Activated naive CD8-positive, alpha-beta T cell treated with anti-CD3 and anti-CD28 coated beads, Interleukin-2, amount 10 ng/mL, durations not matched to agents 7 days and 5 days (primary cell): ENCODE measurements at regions not wholly inside any gene's neighbourhood (a gene's known extent, or its start where the extent isn't known, plus 50 kb on each side); places are given as distances from the start of the nearest gene placed in this dataset.
"Not testable (repeated sequence)": the region's sequence is repeated elsewhere in the genome, so short reads cannot be mapped to it uniquely, and the experiment has no call there.

Experiments used
- ATAC-seq: fragments of 150-1000 bp; cut with Tn5 transposase; one replicate; pipeline ENCODE4 v1.10.0; 2021; ENCODE audit warnings: low read depth, moderate library complexity
- POLR2A ChIA-PET: fragments of 350-600 bp; sonication (Branson Sonifier 250); formaldehyde crosslinking; loops from one replicate; lab custom pipeline; 2021; ENCODE audit warnings: antibody characterized with exemption; lab: Charles Lee
- DNase-seq: peaks from one replicate; pipeline ENCODE4 v3.0.0; 2021
- H3K27ac Mint-ChIP-seq: one replicate; pipeline ENCODE4 v1.8.0; 2022; ENCODE audit warnings: mild to moderate bottlenecking, mixed read lengths
- H3K27me3 Mint-ChIP-seq: one replicate; pipeline ENCODE4 v1.8.0; 2022; ENCODE audit warnings: mild to moderate bottlenecking, moderate library complexity, mixed read lengths
- H3K36me3 Mint-ChIP-seq: one replicate; pipeline ENCODE4 v1.8.0; 2021; ENCODE audit warnings: mild to moderate bottlenecking, mixed read lengths
- H3K4me1 Mint-ChIP-seq: one replicate; pipeline ENCODE4 v1.8.0; 2021; ENCODE audit warnings: mixed read lengths
- H3K4me3 Mint-ChIP-seq: one replicate; pipeline ENCODE4 v1.8.0; 2022; ENCODE audit warnings: mild to moderate bottlenecking, moderate library complexity, mixed read lengths
- H3K9me3 Mint-ChIP-seq: one replicate; pipeline ENCODE4 v1.8.0; 2021; ENCODE audit warnings: mixed read lengths

DNA sequence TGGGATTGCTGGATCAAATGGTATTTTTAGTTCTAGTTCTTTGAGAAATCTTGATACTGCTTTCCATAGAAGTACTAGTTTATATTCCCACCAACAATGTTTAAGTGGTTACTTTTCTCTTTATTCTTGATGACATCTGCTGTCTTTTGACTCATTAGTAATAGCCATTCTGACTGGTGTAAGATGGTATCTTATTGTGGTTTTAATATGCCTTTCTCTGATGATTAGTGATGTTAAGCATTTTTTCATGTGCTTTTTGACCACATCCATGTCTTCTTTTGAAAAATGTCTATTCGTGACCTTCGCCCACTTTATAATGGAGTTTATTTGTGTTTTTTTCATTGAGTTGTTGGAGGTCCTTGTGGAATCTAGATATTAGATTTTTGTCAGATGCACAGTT is 865.7 kb downstream of the SLC6A15 start:
- Mint-ChIP-seq H3K27ac (no peak overlapping the region), H3K9me3 (no peaks in the 10 kb centered on the region), H3K27me3 (no peaks in the 10 kb centered on the region), H3K36me3 (no peaks in the 10 kb centered on the region), H3K4me3 (no peak overlapping the region), H3K4me1 (no peaks in the 10 kb centered on the region)
- no peak for ATAC-seq
- POLR2A ChIA-PET = no interaction called here
- DNase-seq = no peak

- POLR2A ChIA-PET = no interaction called here
- Mint-ChIP-seq H3K27ac (no peak overlapping the region), H3K4me1 (no peaks in the 10 kb centered on the region), H3K27me3 (no peaks in the 10 kb centered on the region), H3K9me3 (no peaks in the 10 kb centered on the region), H3K36me3 (no peaks in the 10 kb centered on the region), H3K4me3 (no peak overlapping the region)
- DNase-seq (no peak), ATAC-seq (no peak)
Observed at GRCh38 chr12:84043355-84043754, 869.2 kb downstream of the SLC6A15 start.

DNA sequence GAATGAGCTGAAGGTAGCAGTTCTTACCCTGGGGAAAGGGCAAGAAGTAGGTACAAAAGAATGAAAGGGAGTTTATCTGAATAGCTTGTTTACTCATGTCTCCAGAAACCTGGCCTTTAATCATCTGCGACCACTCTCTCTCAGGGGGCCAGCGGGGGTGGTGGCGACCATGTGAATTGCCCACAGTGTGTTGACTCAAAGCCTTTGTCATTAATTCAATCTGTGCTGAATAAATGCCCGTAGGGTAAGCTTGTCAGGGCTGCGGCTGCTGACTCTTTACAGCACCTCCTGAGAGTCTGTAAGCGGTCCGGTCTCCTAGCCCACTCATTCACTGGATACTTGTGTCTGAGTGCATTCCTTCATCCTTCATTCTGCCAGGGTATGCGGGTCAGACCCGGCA is 874.4 kb downstream of the SLC6A15 start:
- POLR2A ChIA-PET = no interaction called here
- H3K27me3 Mint-ChIP-seq = no peaks in the 10 kb centered on the region
- H3K9me3 Mint-ChIP-seq = no peaks in the 10 kb centered on the region

DNA sequence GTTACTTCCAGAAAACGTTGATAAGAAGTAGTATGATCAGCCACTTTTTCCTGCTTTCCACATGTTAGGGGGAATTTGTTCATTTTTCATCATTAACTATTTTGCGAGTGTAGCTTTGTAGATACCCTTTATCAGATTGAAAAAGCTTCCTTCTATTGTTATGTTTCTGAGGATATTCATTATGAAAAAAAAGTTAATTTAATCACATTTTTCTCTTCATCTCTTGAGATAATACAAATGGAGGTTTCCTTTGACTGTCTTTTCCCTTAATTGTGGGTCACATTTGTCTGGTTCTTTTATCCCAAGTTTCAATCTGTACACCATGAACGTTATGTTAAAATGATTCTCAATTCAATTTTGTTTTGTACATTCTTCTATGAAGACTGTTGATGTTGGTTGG is 875.7 kb downstream of the SLC6A15 start:
- Mint-ChIP-seq H3K27ac (no peak overlapping the region), H3K4me1 (no peaks in the 10 kb centered on the region), H3K36me3 (no peaks in the 10 kb centered on the region), H3K4me3 (no peak overlapping the region), H3K9me3 (peaks cover 3% of the 10 kb centered on the region), H3K27me3 (no peaks in the 10 kb centered on the region)
- POLR2A ChIA-PET = no interaction called here
- ATAC-seq (no peak), DNase-seq (no peak)

More for the DNA sequence above, 874.4 kb downstream of the SLC6A15 start:
- Mint-ChIP-seq H3K27ac (no peak overlapping the region), H3K36me3 (no peaks in the 10 kb centered on the region), H3K4me3 (no peak overlapping the region), H3K4me1 (no peaks in the 10 kb centered on the region)
- DNase-seq = no peak
- no peak for ATAC-seq

- H3K9me3 Mint-ChIP-seq = peaks cover 6% of the 10 kb centered on the region
- H3K27me3 Mint-ChIP-seq = no peaks in the 10 kb centered on the region
- no peak for ATAC-seq
- H3K4me3 Mint-ChIP-seq = no peak overlapping the region
- POLR2A ChIA-PET = no interaction called here
- H3K4me1 Mint-ChIP-seq = no peaks in the 10 kb centered on the region
- no peak for DNase-seq
- H3K36me3 Mint-ChIP-seq = no peaks in the 10 kb centered on the region
- H3K27ac Mint-ChIP-seq = no peak overlapping the region
Observed at GRCh38 chr12:84035766-84036165, 876.8 kb downstream of the SLC6A15 start.

- POLR2A ChIA-PET = no interaction called here
- H3K4me3 Mint-ChIP-seq = no peak overlapping the region
- no peak for ATAC-seq
- no peaks in the 10 kb centered on the region for H3K36me3 Mint-ChIP-seq
- no peak for DNase-seq
- no peak overlapping the region for H3K27ac Mint-ChIP-seq
- H3K4me1 Mint-ChIP-seq = no peaks in the 10 kb centered on the region
- no peaks in the 10 kb centered on the region for H3K27me3 Mint-ChIP-seq
- H3K9me3 Mint-ChIP-seq = peaks cover 6% of the 10 kb centered on the region
Observed at GRCh38 chr12:84034871-84035270, 877.7 kb downstream of the SLC6A15 start.

DNA sequence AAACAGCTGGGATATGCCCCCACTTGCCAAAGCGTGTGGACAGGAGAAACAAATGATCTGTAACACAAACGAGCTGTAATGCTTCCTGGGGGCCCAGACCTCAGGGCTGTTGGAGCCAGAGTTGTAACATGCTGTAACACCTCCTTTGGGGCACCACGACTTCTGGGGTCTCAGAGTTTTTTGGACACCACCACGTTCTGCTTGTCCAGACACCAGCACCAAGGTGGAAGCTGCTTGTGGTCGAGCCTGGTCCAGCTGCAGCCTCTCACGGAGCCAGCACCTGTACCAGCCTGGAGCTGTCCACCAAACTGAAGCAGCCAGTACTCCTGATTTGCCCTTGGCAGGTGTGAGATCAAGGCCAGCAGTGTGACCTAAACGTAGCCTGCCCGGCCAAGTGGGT is 879.4 kb downstream of the SLC6A15 start:
- POLR2A ChIA-PET = no interaction called here
- no peaks in the 10 kb centered on the region for H3K36me3 Mint-ChIP-seq

GRCh38 chr12:84018556-84019179 is 893.9 kb downstream of the SLC6A15 start:
- H3K9me3 Mint-ChIP-seq, POLR2A ChIA-PET, H3K4me1 Mint-ChIP-seq, H3K4me3 Mint-ChIP-seq, ATAC-seq, H3K27me3 Mint-ChIP-seq, DNase-seq, H3K36me3 Mint-ChIP-seq, H3K27ac Mint-ChIP-seq: not testable (repeated sequence)

More for the DNA sequence above, 879.4 kb downstream of the SLC6A15 start:
- Mint-ChIP-seq H3K9me3 (peaks cover 7% of the 10 kb centered on the region), H3K27me3 (no peaks in the 10 kb centered on the region), H3K27ac (no peak overlapping the region), H3K4me3 (no peak overlapping the region), H3K4me1 (no peaks in the 10 kb centered on the region)
- ATAC-seq = no peak
- no peak for DNase-seq

DNA sequence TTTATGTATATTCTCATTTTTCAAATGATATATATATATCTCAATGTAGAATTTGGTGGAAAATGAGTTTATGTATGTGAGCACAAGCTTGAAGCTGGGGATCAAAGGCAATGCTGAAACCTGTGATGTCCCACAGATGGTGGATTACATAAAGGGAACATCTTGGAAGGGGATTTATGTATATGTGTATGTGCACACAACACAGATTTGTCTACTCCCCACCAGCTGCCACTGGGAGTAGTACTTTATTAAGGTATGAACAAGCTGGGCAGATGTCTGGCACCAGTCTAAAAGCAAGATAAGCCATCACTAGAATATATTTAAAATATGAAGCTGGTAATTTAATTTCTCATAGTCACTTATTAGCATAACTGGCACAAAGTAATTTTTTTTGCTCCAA is 895.6 kb downstream of the SLC6A15 start:
- no peaks in the 10 kb centered on the region for H3K36me3 Mint-ChIP-seq
- no peaks in the 10 kb centered on the region for H3K4me1 Mint-ChIP-seq
- H3K27ac Mint-ChIP-seq = no peak overlapping the region
- no peaks in the 10 kb centered on the region for H3K27me3 Mint-ChIP-seq
- no peak overlapping the region for H3K4me3 Mint-ChIP-seq
- ATAC-seq (no peak), DNase-seq (no peak)
- POLR2A ChIA-PET = no interaction called here
- H3K9me3 Mint-ChIP-seq = peaks cover 12% of the 10 kb centered on the region

- Mint-ChIP-seq H3K36me3 (no peaks in the 10 kb centered on the region), H3K4me3 (no peak overlapping the region), H3K27ac (no peak overlapping the region), H3K9me3 (peaks cover 3% of the 10 kb centered on the region), H3K27me3 (no peaks in the 10 kb centered on the region), H3K4me1 (no peaks in the 10 kb centered on the region)
- ATAC-seq = no peak
- POLR2A ChIA-PET = no interaction called here
- DNase-seq = no peak
Observed at GRCh38 chr12:83997423-83997822, 915.2 kb downstream of the SLC6A15 start.

DNA sequence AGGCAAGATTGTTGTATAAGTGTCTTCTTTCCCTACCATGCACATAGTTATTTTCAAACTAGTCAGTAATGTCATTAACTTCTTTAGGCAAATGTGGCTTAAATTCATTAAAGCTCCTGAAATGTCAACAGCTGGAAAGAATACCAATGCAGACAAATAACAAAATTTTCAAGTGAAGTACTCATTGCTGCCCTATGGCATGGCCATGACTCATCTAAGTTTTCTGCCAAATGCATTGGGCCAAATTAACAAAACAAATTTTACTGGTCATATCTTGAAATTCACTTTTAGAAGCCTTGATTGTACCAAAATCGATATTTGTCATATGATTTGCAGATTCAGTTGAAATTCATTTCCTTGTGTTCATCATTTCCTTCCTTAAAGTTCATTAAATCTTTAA is 915.9 kb downstream of the SLC6A15 start:
- DNase-seq (no peak), ATAC-seq (no peak)
- no peaks in the 10 kb centered on the region for H3K36me3 Mint-ChIP-seq
- H3K4me3 Mint-ChIP-seq = no peak overlapping the region
- H3K4me1 Mint-ChIP-seq = no peaks in the 10 kb centered on the region
- POLR2A ChIA-PET = no interaction called here
- H3K27me3 Mint-ChIP-seq = no peaks in the 10 kb centered on the region
- H3K27ac Mint-ChIP-seq = no peak overlapping the region
- H3K9me3 Mint-ChIP-seq = peaks cover 3% of the 10 kb centered on the region

DNA sequence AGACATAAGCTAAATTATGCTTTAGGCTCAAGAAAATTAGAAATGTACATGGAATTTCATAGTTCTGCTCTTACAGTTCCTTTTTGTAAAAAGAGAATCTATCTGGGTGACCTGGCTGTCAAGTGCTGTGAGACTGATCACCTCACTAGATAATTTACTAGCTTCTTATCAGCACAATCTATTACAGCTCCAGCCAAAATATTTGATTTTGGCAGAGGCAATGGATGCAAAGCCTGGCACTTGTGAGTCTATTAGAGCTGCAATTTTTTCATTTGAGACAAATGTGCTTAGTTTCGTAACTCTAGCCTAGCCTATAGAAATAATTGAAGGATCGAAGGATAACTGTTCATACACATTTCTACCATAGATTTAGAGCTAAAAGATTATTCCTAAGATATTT is 927.5 kb downstream of the SLC6A15 start:
- ATAC-seq (no peak), DNase-seq (no peak)
- H3K27ac Mint-ChIP-seq = no peak overlapping the region
- H3K27me3 Mint-ChIP-seq = no peaks in the 10 kb centered on the region
- POLR2A ChIA-PET = no interaction called here
- H3K36me3 Mint-ChIP-seq = no peaks in the 10 kb centered on the region
- H3K4me1 Mint-ChIP-seq = no peaks in the 10 kb centered on the region
- H3K9me3 Mint-ChIP-seq = no peaks in the 10 kb centered on the region
- no peak overlapping the region for H3K4me3 Mint-ChIP-seq

DNA sequence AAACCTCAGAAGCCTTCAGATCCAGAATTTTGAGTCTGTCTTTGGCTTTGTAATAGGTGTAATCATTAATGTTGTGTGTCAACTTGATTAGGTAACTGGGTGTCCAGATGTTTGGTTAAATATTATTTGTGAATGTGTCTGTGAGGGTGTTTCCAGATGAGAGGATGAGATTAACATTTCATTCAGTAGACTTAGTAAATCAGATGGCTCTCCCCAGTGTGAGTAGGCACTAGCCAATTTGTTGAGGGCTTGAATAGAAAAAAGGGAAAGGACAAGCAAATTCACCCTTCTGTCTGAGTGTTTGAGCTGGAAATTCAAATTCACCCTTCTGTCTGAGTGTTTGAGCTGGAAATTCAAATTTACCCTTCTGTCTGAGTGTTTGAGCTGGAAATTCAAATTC is 932.2 kb downstream of the SLC6A15 start:
- H3K9me3 Mint-ChIP-seq = peaks cover 3% of the 10 kb centered on the region
- POLR2A ChIA-PET = no interaction called here
- H3K27ac Mint-ChIP-seq = no peak overlapping the region
- H3K27me3 Mint-ChIP-seq = no peaks in the 10 kb centered on the region
- no peak overlapping the region for H3K4me3 Mint-ChIP-seq
- ATAC-seq (no peak), DNase-seq (no peak)
- no peaks in the 10 kb centered on the region for H3K36me3 Mint-ChIP-seq
- no peaks in the 10 kb centered on the region for H3K4me1 Mint-ChIP-seq

DNA sequence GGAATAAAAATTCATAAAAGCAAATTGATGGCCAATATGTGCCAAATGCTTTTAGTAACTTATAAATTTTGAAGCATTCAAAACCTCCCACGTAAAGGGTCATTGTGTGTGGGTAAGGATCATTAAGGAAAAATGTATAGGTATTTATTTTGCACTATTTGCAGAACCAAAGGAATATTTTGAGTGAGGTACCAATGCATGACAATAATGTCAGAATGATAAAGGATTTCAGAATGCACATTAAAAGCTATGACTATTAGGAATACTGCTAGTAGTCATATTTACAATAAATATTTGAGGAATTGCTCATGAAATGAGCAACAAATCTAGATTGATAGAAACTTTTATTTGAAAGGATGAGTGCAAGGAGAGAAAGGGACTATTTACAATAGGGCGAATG is 932.8 kb downstream of the SLC6A15 start:
- H3K36me3 Mint-ChIP-seq = no peaks in the 10 kb centered on the region

DNA sequence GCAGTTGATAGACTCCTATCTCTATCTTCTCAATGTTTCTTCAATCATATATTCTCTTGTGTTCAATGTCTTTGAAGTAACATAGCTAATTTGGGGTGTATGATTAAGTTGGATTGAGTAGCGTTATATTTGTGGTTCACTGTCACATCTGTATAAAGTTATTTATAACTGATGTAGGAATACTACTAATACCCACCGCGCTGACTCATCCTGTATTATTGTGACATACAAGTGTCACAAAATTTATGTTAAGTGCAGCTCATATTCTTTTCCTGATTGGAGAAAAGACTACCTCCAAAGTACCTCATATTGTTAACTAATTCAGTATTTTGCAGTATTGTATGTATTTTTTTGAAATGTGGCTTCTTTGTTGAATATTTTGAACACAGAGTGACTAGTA is 940.8 kb downstream of the SLC6A15 start:
- POLR2A ChIA-PET = no interaction called here
- DNase-seq = no peak
- ATAC-seq = no peak
- no peaks in the 10 kb centered on the region for H3K4me1 Mint-ChIP-seq
- H3K9me3 Mint-ChIP-seq = no peaks in the 10 kb centered on the region
- no peak overlapping the region for H3K4me3 Mint-ChIP-seq
- H3K27ac Mint-ChIP-seq = no peak overlapping the region
- no peaks in the 10 kb centered on the region for H3K27me3 Mint-ChIP-seq
- no peaks in the 10 kb centered on the region for H3K36me3 Mint-ChIP-seq

More for the DNA sequence above, 932.8 kb downstream of the SLC6A15 start:
- ATAC-seq (no peak), DNase-seq (no peak)
- Mint-ChIP-seq H3K27ac (no peak overlapping the region), H3K4me3 (no peak overlapping the region), H3K4me1 (no peaks in the 10 kb centered on the region), H3K27me3 (no peaks in the 10 kb centered on the region), H3K9me3 (peaks cover 3% of the 10 kb centered on the region)
- POLR2A ChIA-PET = no interaction called here
